H1 (cell line): ENCODE measurements at regions not wholly inside any gene's neighbourhood (a gene's known extent, or its start where the extent isn't known, plus 50 kb on each side); places are given as distances from the start of the nearest gene placed in this dataset.

Source experiments
- CTCF ChIP-seq, 3 experiments: IDR thresholded peaks; 1 replicate in 2 of 3; 2 replicates in 1 of 3; pipeline versions ENCODE4 v1.5.1 to v1.6.1; 2011; ENCODE audit warnings: low read length in 3 of 3, mild to moderate bottlenecking in 3 of 3, inconsistent platforms in 2 of 3, low read depth in 1 of 3, moderate library complexity in 1 of 3; ENCODE audit not compliant: insufficient read depth in 1 of 3; ENCODE audit errors: control extremely low read depth in 1 of 3
- EZH2 ChIP-seq: fragments of 200-600 bp; sonication (generic); IDR thresholded peaks from 2 replicates; pipeline ENCODE4 v1.7.1; 2012; ENCODE audit warnings: low read depth, mild to moderate bottlenecking, moderate library complexity, low read length, inconsistent platforms; ENCODE audit not compliant: severe bottlenecking
- HDAC6 ChIP-seq: IDR thresholded peaks from one replicate; pipeline ENCODE4 v1.7.1; 2012; ENCODE audit warnings: low read depth, mild to moderate bottlenecking, inconsistent platforms, low read length, moderate library complexity
- JUND ChIP-seq: IDR thresholded peaks from 2 replicates; pipeline ENCODE4 v1.6.1; 2011; ENCODE audit warnings: mild to moderate bottlenecking, improper control_type of control experiment, low read length
- PHF8 ChIP-seq: fragments of 200-600 bp; sonication (generic); conservative IDR thresholded peaks from 2 replicates; pipeline ENCODE4 v1.7.1; 2012; ENCODE audit warnings: low read depth, mild to moderate bottlenecking, inconsistent platforms, low read length, moderate library complexity
- RXRA ChIP-seq: IDR thresholded peaks from 2 replicates; pipeline ENCODE4 v1.6.1; 2011; ENCODE audit warnings: low read depth, mild to moderate bottlenecking, low read length, moderate library complexity; ENCODE audit not compliant: insufficient read depth
- SIX5 ChIP-seq: IDR thresholded peaks from 2 replicates; pipeline ENCODE4 v1.6.1; 2011; ENCODE audit warnings: mild to moderate bottlenecking, low read depth, low read length
- USF2 ChIP-seq: IDR thresholded peaks from 2 replicates; pipeline ENCODE4 v1.6.1; 2011; ENCODE audit warnings: low read length, improper control_type of control experiment
- ZNF274 ChIP-seq: IDR thresholded peaks from 2 replicates; pipeline ENCODE4 v1.7.0; 2012; ENCODE audit warnings: low read length, borderline replicate concordance; ENCODE audit errors: extremely low read depth

- TF ChIP-seq CTCF (IDR thresholded peaks at IDR 0.05; ENCODE audit: control extremely low read depth in 1 of 3, insufficient read depth in 1 of 3, low read depth in 1 of 3, low read length in 3 of 3) (no peak), HDAC6 (no peak), EZH2 (no peak), PHF8 (no peak), ZNF274 (no peak), SIX5 (no peak), JUND (no peak), RXRA (no peak), USF2 (no peak)
These were observed 452.3 kb upstream of the RORB start for GRCh38 chr9:74044844-74045243.
